Transverse colon (tissue), 4 donors: ENCODE measurements at regions not wholly inside any gene's neighbourhood (a gene's known extent, or its start where the extent isn't known, plus 50 kb on each side); places are given as distances from the start of the nearest gene placed in this dataset.

Source experiments
- CTCF ChIP-seq, 5 experiments: fragments of 200-600 bp in 3 of 5; fragments of 450-650 bp in 2 of 5; sonication (generic) in 3 of 5; IDR thresholded peaks; 1 replicate in 2 of 5; 2 replicates in 3 of 5; pipeline ENCODE4 v1.5.1; 2016 to 2017; ENCODE audit warnings: antibody characterized with exemption in 5 of 5, inconsistent platforms in 3 of 5, mild to moderate bottlenecking in 2 of 5, moderate library complexity in 1 of 5
- POLR2A ChIP-seq: fragments of 450-650 bp; IDR thresholded peaks from one replicate; pipeline ENCODE4 v1.6.1; 2016; ENCODE audit warnings: antibody characterized with exemption, mild to moderate bottlenecking, moderate library complexity
- POLR2AphosphoS5 ChIP-seq, 3 donors: sonication (generic); formaldehyde crosslinking; IDR thresholded peaks; one replicate each; pipeline ENCODE4 v1.6.1; 2016; ENCODE audit warnings: antibody characterized with exemption in 3 of 3

GRCh38 chr12:61999311-61999710 lies 260.9 kb upstream of the USP15 start:
- no peak for TF ChIP-seq CTCF (IDR thresholded peaks at IDR 0.05)
- no peak for TF ChIP-seq POLR2A
- TF ChIP-seq POLR2AphosphoS5 (IDR thresholded peaks at IDR 0.05): no peak
